GM19395 (cell line): ENCODE measurements at regions not wholly inside any gene's neighbourhood (a gene's known extent, or its start where the extent isn't known, plus 50 kb on each side); places are given as distances from the start of the nearest gene placed in this dataset.
"Not testable (repeated sequence)": the region's sequence is repeated elsewhere in the genome, so short reads cannot be mapped to it uniquely, and the experiment has no call there.

Experiments used
- ATAC-seq: cut with Tn5 transposase; IDR thresholded peaks from one replicate; pipeline ENCODE4 v1.9.1; 2021; ENCODE audit warnings: mild to moderate bottlenecking, moderate library complexity; ENCODE audit not compliant: unreplicated experiment

DNA sequence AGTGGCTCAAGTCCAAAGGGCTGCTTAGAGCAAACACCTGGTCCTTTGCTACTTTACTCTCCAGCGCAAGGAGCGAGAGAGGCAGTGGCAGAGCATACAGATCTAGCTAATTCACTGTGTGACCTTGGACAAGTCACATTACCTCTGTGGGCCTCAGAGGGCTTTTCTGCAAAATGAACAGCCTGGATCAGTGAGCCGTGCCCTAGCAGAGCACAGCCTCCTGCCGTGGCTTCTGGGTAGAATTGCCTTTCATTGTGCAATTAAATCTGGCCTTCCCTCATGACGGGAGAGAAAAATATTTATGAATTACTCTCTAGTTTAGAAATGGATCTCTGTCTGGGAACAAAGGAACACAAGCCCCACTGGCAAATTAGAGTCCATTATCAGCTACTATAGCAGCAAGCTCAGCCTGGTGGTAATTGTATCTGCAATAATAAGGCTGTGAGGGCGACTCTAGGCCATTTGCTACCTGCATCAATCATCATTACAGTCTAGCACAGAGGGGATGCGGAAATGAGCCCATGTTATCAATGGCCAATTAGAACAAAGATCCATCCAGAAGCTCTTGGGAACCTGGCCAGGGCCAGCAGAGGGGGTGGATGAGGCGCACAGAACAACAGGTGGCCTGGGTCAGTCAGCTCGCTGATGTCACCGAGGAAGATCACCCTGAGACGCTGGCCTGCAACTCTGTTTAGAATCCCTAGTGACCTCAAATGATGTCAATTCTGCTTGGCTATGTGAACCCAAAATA is 114.2 kb upstream of the LY86 start:
- ATAC-seq: no peak

- ATAC-seq: no peak
Measured at GRCh38 chr6:6479785-6480184, 108.7 kb upstream of the LY86 start.

GRCh38 chr6:6482256-6482655 is 106.3 kb upstream of the LY86 start:
- no peak for ATAC-seq

DNA sequence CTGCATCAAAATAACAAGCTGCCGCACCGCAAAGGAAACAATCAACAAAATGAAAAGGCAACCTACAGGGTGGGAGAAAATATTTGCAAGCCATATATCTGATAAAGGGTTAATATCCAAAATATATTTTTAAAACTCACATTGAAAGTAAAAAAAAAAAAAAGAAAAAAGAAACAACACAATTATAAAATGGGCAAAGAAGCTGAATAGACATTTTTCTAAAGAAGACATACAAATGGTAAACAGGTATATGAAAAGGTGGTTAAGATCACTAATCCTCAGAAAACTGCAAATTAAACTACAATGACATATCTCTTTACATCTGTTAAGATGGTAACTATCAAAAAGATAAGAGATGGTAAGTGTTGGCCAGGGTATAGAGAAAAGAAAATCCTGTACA is 105.4 kb upstream of the LY86 start:
- no peak for ATAC-seq

GRCh38 chr6:6483733-6484132 is 104.8 kb upstream of the LY86 start:
- no peak for ATAC-seq

DNA sequence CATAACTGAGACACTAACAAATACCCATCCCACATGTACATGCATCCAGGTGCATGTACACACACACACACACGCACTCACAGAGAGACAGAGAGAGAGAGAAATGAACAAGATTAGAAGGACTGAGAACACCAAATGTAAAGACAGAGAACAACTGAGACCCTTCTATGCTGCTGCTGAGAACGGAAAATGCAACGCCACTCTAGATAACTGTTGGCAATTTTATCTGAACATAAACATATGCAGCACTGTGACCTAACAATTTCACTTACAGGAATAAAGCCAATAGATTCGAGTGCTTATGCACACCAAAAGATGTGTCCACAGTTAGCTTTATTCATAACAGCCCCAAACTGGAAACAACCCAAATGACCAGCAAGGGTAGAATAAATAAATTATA is 103.8 kb upstream of the LY86 start:
- ATAC-seq: no peak

- ATAC-seq: no peak
Measured at GRCh38 chr6:6486595-6486994, 101.9 kb upstream of the LY86 start.

DNA sequence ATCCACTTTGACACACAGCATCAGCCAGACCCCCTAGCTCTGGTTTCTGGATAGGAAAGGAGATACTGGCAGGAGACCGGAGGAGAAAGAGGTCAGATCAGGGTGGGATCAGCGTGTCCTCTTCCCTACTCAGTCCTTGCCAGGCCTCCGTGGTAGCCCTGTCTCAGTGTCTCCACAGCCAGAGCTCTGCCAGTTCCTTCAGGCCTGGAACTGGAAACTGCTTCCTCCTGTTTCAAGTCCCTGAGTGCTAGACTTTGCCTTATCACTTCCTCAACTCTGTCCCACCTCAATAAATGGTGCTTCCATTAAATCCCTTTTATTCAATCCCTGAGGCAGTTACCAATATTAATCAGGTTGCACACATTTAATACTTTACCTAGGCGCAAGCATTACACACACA is 96.8 kb upstream of the LY86 start:
- ATAC-seq: no peak

- no peak for ATAC-seq
Measured at GRCh38 chr6:6492675-6493074, 95.8 kb upstream of the LY86 start.

- ATAC-seq: not testable (repeated sequence)
Measured at GRCh38 chr6:6494139-6494538, 94.4 kb upstream of the LY86 start.

DNA sequence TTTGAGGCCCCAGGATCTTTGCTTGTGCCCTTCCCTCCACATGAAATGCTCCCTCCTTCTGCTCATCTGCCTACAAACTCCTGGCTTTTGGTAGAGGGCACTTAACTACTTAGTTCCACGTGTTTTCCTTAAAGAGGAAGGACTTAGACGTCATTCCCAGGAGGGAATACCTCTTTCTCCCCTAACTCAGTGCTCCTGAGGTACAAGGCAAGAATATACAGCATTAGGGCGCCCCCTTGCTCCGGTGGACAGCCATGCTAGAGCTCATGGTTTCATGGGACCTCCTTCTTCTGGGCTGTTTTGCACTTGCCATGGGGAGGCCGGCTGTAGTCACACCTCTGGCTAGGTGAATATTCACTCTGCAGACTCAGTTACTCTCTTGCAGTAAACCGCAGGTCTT is 93.8 kb upstream of the LY86 start:
- peak; percentile 54 for ATAC-seq

GRCh38 chr6:6495851-6496250 is 92.7 kb upstream of the LY86 start:
- ATAC-seq: no peak

DNA sequence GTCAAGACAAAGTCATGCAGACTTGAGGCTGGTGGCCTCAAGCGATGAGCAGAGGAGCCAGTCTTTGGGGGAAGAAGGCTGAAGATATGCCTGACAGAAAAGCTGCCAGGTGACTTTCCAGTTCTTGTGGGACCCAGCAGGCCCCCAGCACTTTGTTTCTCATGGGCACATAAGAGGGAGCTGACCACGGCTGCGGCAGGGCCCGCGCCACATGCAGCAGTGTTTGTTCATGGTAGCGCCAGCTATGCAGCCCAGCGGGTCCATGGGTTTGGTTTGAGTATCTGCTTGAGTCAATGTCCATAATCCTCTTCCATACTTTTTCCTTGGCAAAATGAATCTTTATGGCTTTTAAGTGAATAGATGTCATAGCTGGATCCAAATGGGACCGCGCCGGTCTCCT is 91.0 kb upstream of the LY86 start:
- ATAC-seq: no peak

DNA sequence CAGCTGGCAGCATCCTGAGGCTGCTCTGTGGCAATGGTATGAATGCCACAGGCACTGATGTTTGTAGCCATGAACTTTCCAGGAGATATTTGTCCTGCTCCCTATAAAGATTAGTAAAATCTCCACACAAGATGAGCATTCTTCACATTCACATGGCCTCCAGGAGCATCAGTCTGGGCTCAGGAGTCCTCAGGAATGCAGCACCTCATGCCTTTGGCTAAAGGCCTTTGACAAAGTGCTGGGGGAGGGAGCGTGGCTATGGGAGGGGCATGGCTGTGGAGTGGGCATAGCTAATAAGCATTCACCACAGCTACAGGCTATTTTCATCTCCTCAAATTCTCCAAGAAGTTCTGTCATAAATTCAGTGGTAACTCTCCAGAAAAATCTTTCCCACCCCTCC is 90.5 kb upstream of the LY86 start:
- no peak for ATAC-seq

DNA sequence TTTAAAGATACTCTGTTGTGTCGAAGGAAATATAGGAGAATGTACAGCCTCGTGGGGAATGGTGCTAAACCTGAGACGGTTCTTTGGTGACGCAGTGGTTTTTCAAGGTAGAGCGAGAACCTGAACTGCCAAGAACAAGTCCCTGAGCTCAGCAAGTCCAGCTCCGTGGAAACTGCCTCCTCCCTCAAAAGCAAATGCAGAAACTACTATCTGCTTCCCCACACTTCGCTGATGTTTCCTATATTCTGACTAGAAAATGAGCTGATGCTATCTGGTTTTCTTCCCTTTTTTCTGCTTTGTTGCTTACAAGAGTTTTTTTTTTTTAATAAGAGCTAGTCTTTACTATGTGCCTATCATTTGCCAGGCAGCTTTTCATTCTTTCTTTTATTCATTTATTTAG is 85.3 kb upstream of the LY86 start:
- no peak for ATAC-seq

GRCh38 chr6:6505111-6505510 is 83.4 kb upstream of the LY86 start:
- ATAC-seq: no peak

DNA sequence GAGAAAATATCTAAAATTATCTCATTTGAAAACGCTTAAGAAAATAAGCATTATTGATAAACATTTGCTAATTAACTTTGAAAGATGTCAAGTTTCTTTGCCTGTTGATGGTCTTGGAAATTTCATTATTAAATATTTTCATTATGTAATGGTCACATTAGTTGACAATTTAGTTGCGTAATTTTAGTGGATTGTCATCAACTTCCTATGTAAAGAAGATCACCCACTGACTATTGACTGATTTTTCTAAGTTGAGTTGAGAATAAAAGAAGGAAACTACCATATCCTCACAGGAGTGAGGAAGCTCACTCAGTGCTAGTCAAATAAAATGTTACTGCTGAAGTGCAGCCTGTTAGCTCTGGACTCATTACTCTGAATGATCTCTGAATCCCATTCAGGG is 79.9 kb upstream of the LY86 start:
- no peak for ATAC-seq

DNA sequence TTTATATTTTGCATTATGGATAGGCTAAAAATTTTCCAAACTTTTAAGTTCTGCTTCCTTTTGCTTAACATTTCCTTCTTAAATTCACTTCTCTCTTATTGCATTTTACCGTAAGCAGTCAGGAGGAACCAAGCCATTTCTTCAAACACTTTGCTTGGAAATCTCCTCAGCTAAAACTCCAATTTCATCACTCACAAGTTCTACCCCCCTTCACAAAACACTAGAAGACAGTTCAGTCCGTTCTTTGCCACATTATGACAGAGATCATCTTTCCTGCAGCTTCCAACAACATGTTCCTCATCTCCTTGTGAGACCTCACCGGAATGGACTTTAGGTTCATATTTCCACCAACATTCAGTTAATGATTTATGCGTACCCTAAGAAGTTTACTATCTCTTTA is 79.2 kb upstream of the LY86 start:
- ATAC-seq: no peak

- ATAC-seq: no peak
Measured at GRCh38 chr6:6512711-6513110, 75.8 kb upstream of the LY86 start.

GRCh38 chr6:6515691-6516607 is 72.6 kb upstream of the LY86 start:
- ATAC-seq: peak; percentile 68

DNA sequence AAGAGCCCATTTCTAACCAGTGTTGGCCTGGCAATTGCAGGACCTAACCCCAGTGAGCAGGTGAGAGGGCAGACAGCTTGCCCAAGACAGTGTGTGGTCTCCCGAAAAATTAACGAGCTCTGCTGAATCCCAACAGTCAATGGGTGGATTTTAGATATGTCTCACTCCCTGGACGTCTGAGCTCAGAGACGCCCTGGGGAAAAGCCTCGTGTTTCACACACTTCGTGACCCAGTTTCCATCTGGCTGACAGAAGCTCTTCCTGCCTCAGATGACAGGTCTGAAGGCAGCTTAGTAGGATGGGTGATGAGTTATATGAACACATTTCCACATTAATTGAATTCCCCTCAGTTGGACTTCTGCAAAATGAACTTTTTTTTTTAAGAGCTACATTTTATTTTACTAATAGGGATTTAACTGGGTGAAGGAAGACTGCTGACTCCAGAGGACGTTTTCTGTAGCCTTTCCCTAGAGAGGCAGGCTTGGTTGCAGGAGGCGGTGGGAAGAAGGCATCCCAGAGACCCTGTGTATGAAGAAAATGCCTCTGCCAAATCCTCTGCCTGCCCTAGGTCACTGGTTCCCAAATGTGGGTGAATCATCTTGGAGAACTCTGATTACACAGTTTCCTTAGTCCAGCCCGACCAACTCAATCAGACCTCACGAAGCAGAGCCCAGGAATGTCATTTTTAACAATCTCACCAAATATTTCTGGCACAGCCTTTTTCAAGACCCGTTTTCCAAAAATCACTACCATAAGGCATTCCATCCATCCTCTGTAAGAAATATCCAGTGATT is 71.7 kb upstream of the LY86 start:
- no peak for ATAC-seq
